SK-N-SH (cell line): ENCODE measurements at regions not wholly inside any gene's neighbourhood (a gene's known extent, or its start where the extent isn't known, plus 50 kb on each side); places are given as distances from the start of the nearest gene placed in this dataset.

ENCODE experiments used
- CTCF ChIA-PET: fragments of 300-600, 350-600 bp; formaldehyde crosslinking; extraction: SDS; loops from one replicate; lab custom pipeline; 2021; lab: Yijun Ruan, JAX
- POLR2A ChIA-PET: fragments of 350-600 bp; sonication (Branson Sonifier 250); formaldehyde crosslinking; extraction: SDS; loops from one replicate; lab custom pipeline; 2020; ENCODE audit warnings: antibody characterized with exemption, inconsistent platforms; lab: Yijun Ruan, JAX
- DNase-seq: peaks from one replicate; pipeline ENCODE4 v3.0.0; 2012
- H2AFZ ChIP-seq: fragments of 200-600 bp; sonication (generic); 2 replicates; pipeline ENCODE4 v1.8.1; 2016; ENCODE audit warnings: antibody characterized with exemption, mild to moderate bottlenecking, low read depth
- H3F3A ChIP-seq: fragments of 200-600 bp; sonication (generic); replicated peaks from 2 replicates; pipeline ENCODE3; 2016; ENCODE audit warnings: antibody characterized with exemption, mild to moderate bottlenecking; ENCODE audit not compliant: insufficient read depth
- H3K27ac ChIP-seq, 2 experiments: fragments of 200-500 bp in 1 of 2; fragments of 200-600 bp in 1 of 2; sonication (Bioruptor generic) in 1 of 2; sonication (generic), shearing (Covaris generic) in 1 of 2; 2 replicates each; pipeline versions ENCODE4 v1.5.1 to v1.6.1; 2014 to 2016; ENCODE audit warnings: low read depth in 2 of 2, inconsistent platforms in 1 of 2, low read length in 1 of 2, mild to moderate bottlenecking in 1 of 2, mixed read lengths in 1 of 2
- H3K27me3 ChIP-seq: fragments of 200-600 bp; sonication (generic), shearing (Covaris generic); 2 replicates; pipeline ENCODE4 v1.6.1; 2016; ENCODE audit warnings: mixed run types; ENCODE audit not compliant: insufficient read depth
- H3K36me3 ChIP-seq, 2 experiments: fragments of 200-500 bp in 1 of 2; fragments of 200-600 bp in 1 of 2; sonication (Bioruptor generic) in 1 of 2; sonication (generic) in 1 of 2; replicated peaks in 1 of 2; 2 replicates each; pipeline versions ENCODE3 to v1.5.1; 2014 to 2016; ENCODE audit warnings: low read length in 1 of 2, mild to moderate bottlenecking in 1 of 2; ENCODE audit not compliant: insufficient read depth in 2 of 2, control insufficient read depth in 1 of 2
- H3K4me1 ChIP-seq, 2 experiments: fragments of 200-500 bp in 1 of 2; fragments of 200-600 bp in 1 of 2; sonication (Bioruptor generic) in 1 of 2; sonication (generic), shearing (Covaris generic) in 1 of 2; 2 replicates each; pipeline versions ENCODE4 v1.5.1 to v1.6.1; 2014 to 2016; ENCODE audit warnings: low read depth in 1 of 2, low read length in 1 of 2, mixed run types in 1 of 2; ENCODE audit not compliant: insufficient read depth in 2 of 2, control insufficient read depth in 1 of 2
- H3K4me2 ChIP-seq: fragments of 200-600 bp; sonication (generic), shearing (Covaris generic); 2 replicates; pipeline ENCODE4 v1.6.1; 2017; ENCODE audit warnings: mixed run types
- H3K4me3 ChIP-seq, 2 experiments: fragments of 200-500 bp in 1 of 2; fragments of 200-600 bp in 1 of 2; sonication (Bioruptor generic) in 1 of 2; sonication (generic), shearing (Covaris generic) in 1 of 2; 2 replicates each; pipeline versions ENCODE4 v1.5.1 to v1.8.1; 2014 to 2016; ENCODE audit warnings: low read depth in 2 of 2, inconsistent platforms in 1 of 2, low read length in 1 of 2, mild to moderate bottlenecking in 1 of 2, mixed read lengths in 1 of 2, moderate library complexity in 1 of 2
- H3K79me2 ChIP-seq: fragments of 200-600 bp; sonication (generic); 2 replicates; pipeline ENCODE4 v1.8.1; 2017; ENCODE audit warnings: mild to moderate bottlenecking; ENCODE audit not compliant: insufficient read depth
- H3K9ac ChIP-seq: fragments of 200-600 bp; sonication (generic); 2 replicates; pipeline ENCODE4 v1.6.1; 2017; ENCODE audit warnings: mixed run types
- H3K9me2 ChIP-seq: fragments of 200-600 bp; sonication (generic); 2 replicates; pipeline ENCODE4 v1.6.1; 2017; ENCODE audit warnings: mixed run types
- H3K9me3 ChIP-seq: fragments of 200-600 bp; sonication (generic); 2 replicates; pipeline ENCODE4 v1.6.1; 2017; ENCODE audit warnings: mixed run types, mild to moderate bottlenecking, moderate library complexity
- H4K20me1 ChIP-seq: fragments of 200-600 bp; sonication (generic); 2 replicates; pipeline ENCODE4 v1.6.1; 2017; ENCODE audit warnings: mild to moderate bottlenecking, mixed run types; ENCODE audit not compliant: insufficient read depth
- CHD2 ChIP-seq: fragments of 150-350 bp; IDR thresholded peaks from 2 replicates; pipeline ENCODE4 v1.6.1; 2018; ENCODE audit warnings: low read length; ENCODE audit not compliant: partially characterized antibody
- EP300 ChIP-seq, 2 experiments: IDR thresholded peaks; 2 replicates each; pipeline versions ENCODE4 v1.4.0 to v1.6.1; 2012; ENCODE audit warnings: borderline replicate concordance in 1 of 2, low read depth in 1 of 2, low read length in 1 of 2
- FOXJ3 ChIP-seq: sonication (generic); formaldehyde crosslinking; IDR thresholded peaks from 2 replicates; pipeline ENCODE4 v1.5.1; 2020; ENCODE audit warnings: mild to moderate bottlenecking, missing genetic modification reagents
- JUND ChIP-seq: IDR thresholded peaks from 2 replicates; pipeline ENCODE4 v1.4.0; 2012
- MEF2A ChIP-seq: IDR thresholded peaks from 2 replicates; pipeline ENCODE4 v1.4.0; 2012; ENCODE audit warnings: low read depth, borderline replicate concordance
- MXI1 ChIP-seq: IDR thresholded peaks from 2 replicates; pipeline ENCODE4 v1.6.1; 2012; ENCODE audit warnings: mild to moderate bottlenecking, low read depth, low read length, improper control_type of control experiment
- NFIC ChIP-seq: IDR thresholded peaks from 2 replicates; pipeline ENCODE4 v1.4.0; 2012; ENCODE audit warnings: borderline replicate concordance
- NRF1 ChIP-seq: IDR thresholded peaks from 2 replicates; pipeline ENCODE4 v1.6.1; 2012; ENCODE audit warnings: low read depth, mild to moderate bottlenecking, low read length
- RFX5 ChIP-seq: IDR thresholded peaks from 2 replicates; pipeline ENCODE4 v1.6.1; 2012; ENCODE audit warnings: mild to moderate bottlenecking, improper control_type of control experiment, low read length
- RXRA ChIP-seq: IDR thresholded peaks from 2 replicates; pipeline ENCODE4 v1.4.0; 2012; ENCODE audit warnings: low read depth, mild to moderate bottlenecking, borderline replicate concordance
- SMC3 ChIP-seq: IDR thresholded peaks from 2 replicates; pipeline ENCODE4 v1.6.1; 2012; ENCODE audit warnings: low read depth, low read length, improper control_type of control experiment
- TAF1 ChIP-seq: IDR thresholded peaks from 2 replicates; pipeline ENCODE4 v1.6.1; 2012; ENCODE audit warnings: low read depth, mild to moderate bottlenecking, low read length, moderate library complexity, borderline replicate concordance
- USF1 ChIP-seq: IDR thresholded peaks from 2 replicates; pipeline ENCODE4 v1.4.0; 2012; ENCODE audit warnings: low read depth, borderline replicate concordance
- WGBS: methylation state at CpG from one replicate; pipeline ENCODE4 v1.1.6; 2017; ENCODE audit warnings: low lambda C conversion rate; 5-methylcytosine and 5-hydroxymethylcytosine counted together
- TF ChIP-seq, protein P1 (sequence below): IDR thresholded peaks from 2 replicates; pipeline ENCODE4 v1.6.1; 2012; ENCODE audit warnings: mild to moderate bottlenecking, low read depth, low read length, moderate library complexity
- TF ChIP-seq, protein P2 (sequence below): fragments of 150-350 bp; IDR thresholded peaks from 2 replicates; pipeline ENCODE4 v1.6.1; 2017; ENCODE audit warnings: antibody characterized with exemption, low read length, low read depth, borderline replicate concordance
- TF ChIP-seq, protein P3 (sequence below): fragments of 150-350 bp; IDR thresholded peaks from 2 replicates; pipeline ENCODE4 v1.6.1; 2016; ENCODE audit warnings: mild to moderate bottlenecking, low read depth, low read length

DNA sequence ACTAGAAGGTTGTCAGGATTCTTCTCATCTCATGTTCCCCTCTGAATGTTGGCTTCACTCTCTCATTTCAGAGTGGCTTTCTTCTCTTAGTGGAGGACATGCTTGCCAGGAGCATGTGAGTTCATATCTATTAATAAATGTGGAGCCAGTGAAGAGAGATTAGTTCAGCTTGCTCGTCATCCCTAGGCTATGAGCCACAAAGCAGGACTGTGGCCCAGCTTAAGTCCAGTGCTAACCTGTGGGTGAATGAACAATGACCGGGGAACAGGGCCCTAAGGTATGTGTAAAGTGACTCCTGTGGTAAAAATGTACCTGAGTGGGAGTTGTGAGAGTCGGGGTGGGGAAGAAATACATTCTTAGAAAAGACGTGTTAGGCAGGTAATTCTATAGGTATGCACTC lies 96.9 kb upstream of the TBL1XR1 start:
- no peak for TF ChIP-seq JUND
- TF ChIP-seq, protein P1, sequence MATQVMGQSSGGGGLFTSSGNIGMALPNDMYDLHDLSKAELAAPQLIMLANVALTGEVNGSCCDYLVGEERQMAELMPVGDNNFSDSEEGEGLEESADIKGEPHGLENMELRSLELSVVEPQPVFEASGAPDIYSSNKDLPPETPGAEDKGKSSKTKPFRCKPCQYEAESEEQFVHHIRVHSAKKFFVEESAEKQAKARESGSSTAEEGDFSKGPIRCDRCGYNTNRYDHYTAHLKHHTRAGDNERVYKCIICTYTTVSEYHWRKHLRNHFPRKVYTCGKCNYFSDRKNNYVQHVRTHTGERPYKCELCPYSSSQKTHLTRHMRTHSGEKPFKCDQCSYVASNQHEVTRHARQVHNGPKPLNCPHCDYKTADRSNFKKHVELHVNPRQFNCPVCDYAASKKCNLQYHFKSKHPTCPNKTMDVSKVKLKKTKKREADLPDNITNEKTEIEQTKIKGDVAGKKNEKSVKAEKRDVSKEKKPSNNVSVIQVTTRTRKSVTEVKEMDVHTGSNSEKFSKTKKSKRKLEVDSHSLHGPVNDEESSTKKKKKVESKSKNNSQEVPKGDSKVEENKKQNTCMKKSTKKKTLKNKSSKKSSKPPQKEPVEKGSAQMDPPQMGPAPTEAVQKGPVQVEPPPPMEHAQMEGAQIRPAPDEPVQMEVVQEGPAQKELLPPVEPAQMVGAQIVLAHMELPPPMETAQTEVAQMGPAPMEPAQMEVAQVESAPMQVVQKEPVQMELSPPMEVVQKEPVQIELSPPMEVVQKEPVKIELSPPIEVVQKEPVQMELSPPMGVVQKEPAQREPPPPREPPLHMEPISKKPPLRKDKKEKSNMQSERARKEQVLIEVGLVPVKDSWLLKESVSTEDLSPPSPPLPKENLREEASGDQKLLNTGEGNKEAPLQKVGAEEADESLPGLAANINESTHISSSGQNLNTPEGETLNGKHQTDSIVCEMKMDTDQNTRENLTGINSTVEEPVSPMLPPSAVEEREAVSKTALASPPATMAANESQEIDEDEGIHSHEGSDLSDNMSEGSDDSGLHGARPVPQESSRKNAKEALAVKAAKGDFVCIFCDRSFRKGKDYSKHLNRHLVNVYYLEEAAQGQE: no peak
- TF ChIP-seq MXI1: no peak
- H3K79me2 ChIP-seq: no peaks in the 10 kb centered on the region
- H3K36me3 ChIP-seq: no peaks in the 10 kb centered on the region
- H4K20me1 ChIP-seq: no peaks in the 10 kb centered on the region
- H2AFZ ChIP-seq: no peak overlapping the region
- ChIA-PET POLR2A (no interaction called here), CTCF (no interaction called here)
- no peaks in the 10 kb centered on the region for H3F3A ChIP-seq
- H3K9me3 ChIP-seq: no peaks in the 10 kb centered on the region
- no peak overlapping the region for H3K9ac ChIP-seq
- no peak overlapping the region for H3K4me2 ChIP-seq
- no peak for DNase-seq
- H3K27ac ChIP-seq: no peak overlapping the region
- no peak overlapping the region for H3K4me3 ChIP-seq
- 89% methylated on average over 4 of the region's 4 CpGs for WGBS
- no peaks in the 10 kb centered on the region for H3K9me2 ChIP-seq
- H3K4me1 ChIP-seq: peaks cover 0 to 2% of the 10 kb centered on the region in 2 experiments; a peak in 1 of 4 replicates
- H3K27me3 ChIP-seq: no peaks in the 10 kb centered on the region

GRCh38 chr3:177295116-177295515 lies 97.8 kb upstream of the TBL1XR1 start:
- H3K9me2 ChIP-seq: no peaks in the 10 kb centered on the region
- no peaks in the 10 kb centered on the region for H3K27me3 ChIP-seq
- TF ChIP-seq CHD2: no peak
- no peak for TF ChIP-seq FOXJ3 (CRISPR knock-in tag)
- TF ChIP-seq SMC3: no peak
- TF ChIP-seq, protein P2, sequence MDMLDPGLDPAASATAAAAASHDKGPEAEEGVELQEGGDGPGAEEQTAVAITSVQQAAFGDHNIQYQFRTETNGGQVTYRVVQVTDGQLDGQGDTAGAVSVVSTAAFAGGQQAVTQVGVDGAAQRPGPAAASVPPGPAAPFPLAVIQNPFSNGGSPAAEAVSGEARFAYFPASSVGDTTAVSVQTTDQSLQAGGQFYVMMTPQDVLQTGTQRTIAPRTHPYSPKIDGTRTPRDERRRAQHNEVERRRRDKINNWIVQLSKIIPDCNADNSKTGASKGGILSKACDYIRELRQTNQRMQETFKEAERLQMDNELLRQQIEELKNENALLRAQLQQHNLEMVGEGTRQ: no peak
- TF ChIP-seq NFIC: no peak
- no peak for TF ChIP-seq MEF2A
- TF ChIP-seq RXRA: no peak
- no peak for TF ChIP-seq TAF1
- TF ChIP-seq, protein P1: no peak
- no peak for TF ChIP-seq RFX5
- TF ChIP-seq NRF1: no peak
- TF ChIP-seq EP300 (IDR thresholded peaks at IDR 0.05; ENCODE audit: borderline replicate concordance in 1 of 2, low read depth in 1 of 2, low read length in 1 of 2): no peak
- TF ChIP-seq USF1: no peak
- TF ChIP-seq, protein P3, sequence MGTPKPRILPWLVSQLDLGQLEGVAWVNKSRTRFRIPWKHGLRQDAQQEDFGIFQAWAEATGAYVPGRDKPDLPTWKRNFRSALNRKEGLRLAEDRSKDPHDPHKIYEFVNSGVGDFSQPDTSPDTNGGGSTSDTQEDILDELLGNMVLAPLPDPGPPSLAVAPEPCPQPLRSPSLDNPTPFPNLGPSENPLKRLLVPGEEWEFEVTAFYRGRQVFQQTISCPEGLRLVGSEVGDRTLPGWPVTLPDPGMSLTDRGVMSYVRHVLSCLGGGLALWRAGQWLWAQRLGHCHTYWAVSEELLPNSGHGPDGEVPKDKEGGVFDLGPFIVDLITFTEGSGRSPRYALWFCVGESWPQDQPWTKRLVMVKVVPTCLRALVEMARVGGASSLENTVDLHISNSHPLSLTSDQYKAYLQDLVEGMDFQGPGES: no peak

More at GRCh38 chr3:177295116-177295515, 97.8 kb upstream of the TBL1XR1 start:
- no peak for DNase-seq
- Histone ChIP-seq H3K4me3 (no peak overlapping the region), H3K4me1 (peaks cover 0 to 2% of the 10 kb centered on the region in 2 experiments; a peak in 1 of 4 replicates), H4K20me1 (no peaks in the 10 kb centered on the region), H3K27ac (no peak overlapping the region), H2AFZ (no peak overlapping the region), H3K36me3 (no peaks in the 10 kb centered on the region), H3K79me2 (no peaks in the 10 kb centered on the region), H3K9me3 (no peaks in the 10 kb centered on the region), H3F3A (no peaks in the 10 kb centered on the region), H3K4me2 (no peak overlapping the region), H3K9ac (no peak overlapping the region)
- POLR2A ChIA-PET: no interaction called here
- CTCF ChIA-PET: no interaction called here
- 80% methylated on average over 2 of the region's 2 CpGs for WGBS
